ENCODE measurements at regions not wholly inside any gene's neighbourhood (a gene's known extent, or its start where the extent isn't known, plus 50 kb on each side); places are given as distances from the start of the nearest gene placed in this dataset.

DNA sequence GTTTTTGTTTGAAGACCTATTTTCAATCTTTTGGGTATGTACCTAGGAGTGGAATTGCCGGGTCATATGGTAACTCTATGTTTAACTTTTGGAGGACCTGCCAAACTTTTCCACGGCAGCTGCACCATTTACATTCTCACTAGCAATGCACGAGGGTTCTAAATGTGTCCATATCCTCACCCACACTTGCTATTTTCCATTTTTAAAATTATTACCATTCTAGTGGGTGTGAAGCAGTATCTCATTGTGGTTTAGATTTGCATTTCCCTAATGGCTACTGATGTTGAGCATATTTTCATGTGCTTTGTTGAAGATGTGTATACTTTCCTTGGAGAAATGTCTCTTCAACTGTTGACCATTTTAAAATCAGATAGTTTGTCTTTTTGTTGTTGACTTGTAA lies 60.3 kb upstream of the HAPSTR1 start:
- Histone ChIP-seq H3K36me3 (replicated peaks in 1 of 2; ENCODE audit: insufficient read depth in 1 of 2, low read depth in 2 of 2) (no peaks in the 10 kb centered on the region), H3K4me1 (no peaks in the 10 kb centered on the region), H3K9me3 (no peaks in the 10 kb centered on the region), H3K27ac (no peak overlapping the region), H3K4me3 (no peak overlapping the region), H3K27me3 (no peaks in the 10 kb centered on the region)
- ATAC-seq = no peak
- no peak for DNase-seq
- 61 to 69% methylated on average over 3 of the region's 3 CpGs for WGBS, 2 donors
- intact Hi-C loops (cut with DNase I) = no loop called here
- TF ChIP-seq POLR2A (IDR thresholded peaks at IDR 0.05) = no peak
- TF ChIP-seq, protein P1, sequence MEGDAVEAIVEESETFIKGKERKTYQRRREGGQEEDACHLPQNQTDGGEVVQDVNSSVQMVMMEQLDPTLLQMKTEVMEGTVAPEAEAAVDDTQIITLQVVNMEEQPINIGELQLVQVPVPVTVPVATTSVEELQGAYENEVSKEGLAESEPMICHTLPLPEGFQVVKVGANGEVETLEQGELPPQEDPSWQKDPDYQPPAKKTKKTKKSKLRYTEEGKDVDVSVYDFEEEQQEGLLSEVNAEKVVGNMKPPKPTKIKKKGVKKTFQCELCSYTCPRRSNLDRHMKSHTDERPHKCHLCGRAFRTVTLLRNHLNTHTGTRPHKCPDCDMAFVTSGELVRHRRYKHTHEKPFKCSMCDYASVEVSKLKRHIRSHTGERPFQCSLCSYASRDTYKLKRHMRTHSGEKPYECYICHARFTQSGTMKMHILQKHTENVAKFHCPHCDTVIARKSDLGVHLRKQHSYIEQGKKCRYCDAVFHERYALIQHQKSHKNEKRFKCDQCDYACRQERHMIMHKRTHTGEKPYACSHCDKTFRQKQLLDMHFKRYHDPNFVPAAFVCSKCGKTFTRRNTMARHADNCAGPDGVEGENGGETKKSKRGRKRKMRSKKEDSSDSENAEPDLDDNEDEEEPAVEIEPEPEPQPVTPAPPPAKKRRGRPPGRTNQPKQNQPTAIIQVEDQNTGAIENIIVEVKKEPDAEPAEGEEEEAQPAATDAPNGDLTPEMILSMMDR (IDR thresholded peaks at IDR 0.05) = no peak

DNA sequence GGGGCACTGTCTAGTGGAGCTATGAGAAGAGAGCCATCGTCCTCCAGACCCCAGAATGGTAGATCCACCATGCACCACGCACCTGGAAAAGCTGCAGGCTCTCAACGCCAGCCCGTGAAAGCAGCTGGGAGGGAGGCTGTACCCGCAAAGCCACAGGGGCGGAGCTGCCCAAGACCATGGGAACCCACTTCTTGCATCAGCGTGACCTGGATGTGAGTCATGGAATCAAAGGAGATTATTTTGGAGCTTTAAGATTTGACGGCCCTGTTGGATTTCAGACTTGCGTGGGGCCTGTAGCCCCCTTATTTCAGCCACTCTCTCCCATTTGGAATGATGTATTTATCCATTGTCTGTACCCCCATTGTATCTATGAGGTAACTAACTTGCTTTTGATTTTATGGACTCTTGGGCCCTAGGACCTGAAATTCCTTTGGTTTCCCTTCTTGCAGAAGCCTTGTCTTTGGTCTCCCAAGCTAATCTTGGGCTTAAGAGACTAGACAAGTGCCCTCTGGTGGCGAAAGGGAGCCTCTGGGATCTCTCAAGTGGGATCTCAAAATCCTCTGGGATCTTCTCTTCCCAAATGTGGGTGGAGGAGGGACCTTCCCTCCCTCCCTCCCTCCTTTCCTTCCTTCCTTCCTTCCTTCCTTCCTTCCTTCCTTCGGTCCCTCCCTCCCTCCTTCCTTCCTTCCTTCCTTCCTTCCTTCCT lies 58.2 kb upstream of the HAPSTR1 start:
- 75 to 85% methylated on average over 10 of the region's 11 CpGs for WGBS, 2 donors
- H3K9me3 ChIP-seq = no peaks in the 10 kb centered on the region
- peak; percentile 48 to 71 (median 58) for DNase-seq
- no peaks in the 10 kb centered on the region for H3K4me1 ChIP-seq
- TF ChIP-seq POLR2A (IDR thresholded peaks at IDR 0.05) = no peak
- TF ChIP-seq, protein P1 (IDR thresholded peaks at IDR 0.05) = peak; percentile 18 to 55 (median 42)
- intact Hi-C loops (cut with DNase I) = no loop called here
- H3K4me3 ChIP-seq = no peak overlapping the region
- no peaks in the 10 kb centered on the region for H3K36me3 ChIP-seq (replicated peaks in 1 of 2; ENCODE audit: insufficient read depth in 1 of 2, low read depth in 2 of 2)
- H3K27ac ChIP-seq = no peak overlapping the region
- ATAC-seq = no peak
- H3K27me3 ChIP-seq = no peaks in the 10 kb centered on the region

DNA sequence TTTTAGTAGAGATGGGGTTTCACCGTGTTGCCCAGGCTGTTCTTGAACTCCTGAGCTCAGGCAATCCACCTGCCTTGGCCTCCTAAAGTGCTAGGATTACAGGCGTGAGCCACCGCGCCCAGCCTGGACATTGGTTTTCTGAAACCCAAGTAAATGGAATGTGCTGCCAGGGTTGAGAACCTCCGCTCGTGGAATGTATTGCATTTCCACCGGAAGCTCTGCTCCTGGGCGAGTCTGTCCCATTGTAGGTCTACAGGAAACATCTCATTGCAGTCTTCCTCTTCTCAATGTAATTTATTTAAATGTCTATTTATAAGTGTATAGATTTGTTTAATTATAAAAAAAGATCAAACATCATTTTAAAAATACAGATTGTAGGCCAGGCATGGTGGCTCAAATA lies 57.4 kb upstream of the HAPSTR1 start:
- no peaks in the 10 kb centered on the region for H3K9me3 ChIP-seq
- H3K4me1 ChIP-seq = no peaks in the 10 kb centered on the region
- no peaks in the 10 kb centered on the region for H3K27me3 ChIP-seq
- intact Hi-C loops (cut with DNase I) = no loop called here
- H3K27ac ChIP-seq = no peak overlapping the region
- 71 to 77% methylated on average over 6 to 8 of the region's 8 CpGs for WGBS, 2 donors
- no peak for TF ChIP-seq POLR2A (IDR thresholded peaks at IDR 0.05)
- ATAC-seq (no peak), DNase-seq (no peak)
- no peak overlapping the region for H3K4me3 ChIP-seq
- H3K36me3 ChIP-seq (replicated peaks in 1 of 2; ENCODE audit: insufficient read depth in 1 of 2, low read depth in 2 of 2) = no peaks in the 10 kb centered on the region

DNA sequence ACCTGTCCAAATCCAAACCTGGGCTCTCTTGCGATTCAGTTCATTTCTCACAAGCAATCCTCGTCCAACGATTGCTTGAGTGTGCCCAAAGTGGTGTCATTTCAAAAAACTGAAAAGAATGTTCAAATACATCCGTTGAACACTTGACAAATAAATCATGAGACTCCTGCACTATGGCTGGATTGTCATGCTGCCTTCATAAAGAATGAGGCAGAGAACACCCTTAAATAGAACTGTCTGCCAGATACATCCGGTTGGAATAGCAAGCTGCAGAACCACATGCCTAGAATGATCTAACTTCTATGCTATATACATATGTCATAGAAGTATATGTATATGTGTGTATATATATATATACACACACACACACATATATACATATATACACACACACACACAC lies 55.4 kb upstream of the HAPSTR1 start:
- no peaks in the 10 kb centered on the region for H3K9me3 ChIP-seq
- no peak for DNase-seq
- no peaks in the 10 kb centered on the region for H3K36me3 ChIP-seq (replicated peaks in 1 of 2; ENCODE audit: insufficient read depth in 1 of 2, low read depth in 2 of 2)
- H3K27ac ChIP-seq = no peak overlapping the region
- ATAC-seq = no peak
- H3K4me1 ChIP-seq = no peaks in the 10 kb centered on the region
- no peak overlapping the region for H3K4me3 ChIP-seq
- 75% methylated on average over 5 of the region's 5 CpGs for WGBS, 2 donors
- intact Hi-C loops (cut with DNase I) = no loop called here
- TF ChIP-seq, protein P1 (IDR thresholded peaks at IDR 0.05) = no peak
- no peak for TF ChIP-seq POLR2A (IDR thresholded peaks at IDR 0.05)
- H3K27me3 ChIP-seq = no peaks in the 10 kb centered on the region

DNA sequence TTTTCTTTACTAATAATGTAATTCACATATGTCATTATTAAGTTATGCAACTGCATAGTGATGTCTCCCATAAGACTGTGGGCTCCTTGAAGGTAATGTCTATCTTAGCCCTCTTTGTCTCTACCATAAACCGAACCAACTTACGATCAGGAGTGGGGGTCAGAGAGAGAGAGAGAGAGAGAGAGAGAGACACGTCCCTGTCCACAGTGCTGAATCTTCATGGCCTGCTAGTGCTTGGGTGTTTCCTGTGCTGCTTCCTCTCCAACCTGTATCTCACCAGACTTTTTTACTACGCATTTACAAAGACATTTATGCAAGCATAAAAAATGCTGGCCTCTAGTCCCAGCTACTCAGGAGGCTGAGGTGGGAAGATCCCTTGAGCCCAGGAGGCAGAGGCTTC lies 52.2 kb upstream of the HAPSTR1 start:
- Histone ChIP-seq H3K27ac (no peak overlapping the region), H3K4me1 (no peaks in the 10 kb centered on the region), H3K9me3 (no peaks in the 10 kb centered on the region), H3K36me3 (replicated peaks in 1 of 2; ENCODE audit: insufficient read depth in 1 of 2, low read depth in 2 of 2) (no peaks in the 10 kb centered on the region), H3K27me3 (no peaks in the 10 kb centered on the region), H3K4me3 (no peak overlapping the region)
- ATAC-seq = no peak
- no peak for DNase-seq
- no peak for TF ChIP-seq POLR2A (IDR thresholded peaks at IDR 0.05)
- TF ChIP-seq, protein P1 (IDR thresholded peaks at IDR 0.05) = no peak
- intact Hi-C loops (cut with DNase I) = no loop called here
- WGBS, 2 donors = 63 to 68% methylated on average over 3 to 4 of the region's 4 CpGs

All from body of pancreas (tissue), 4 donors.